BE2C (cell line): ENCODE measurements at regions not wholly inside any gene's neighbourhood (a gene's known extent, or its start where the extent isn't known, plus 50 kb on each side); places are given as distances from the start of the nearest gene placed in this dataset.

ENCODE experiments used
- DNase-seq: peaks from one replicate; pipeline ENCODE4 v3.0.0-alpha.2; 2020
- H3K27me3 ChIP-seq: fragments of 250-450 bp; sonication (Bioruptor Pico); 2 replicates; pipeline ENCODE4 v1.5.1; 2020; ENCODE audit warnings: mild to moderate bottlenecking
- H3K36me3 ChIP-seq: fragments of 250-450 bp; sonication (Bioruptor Pico); 2 replicates; pipeline ENCODE4 v1.5.1; 2020; ENCODE audit warnings: mild to moderate bottlenecking
- H3K4me1 ChIP-seq: fragments of 250-450 bp; sonication (Bioruptor Pico); 2 replicates; pipeline ENCODE4 v1.5.1; 2020
- H3K4me3 ChIP-seq: 2 replicates; pipeline ENCODE4 v1.5.1; 2011; ENCODE audit warnings: low read depth, low read length
- H3K9me3 ChIP-seq: fragments of 250-450 bp; sonication (Bioruptor Pico); 2 replicates; pipeline ENCODE4 v1.5.1; 2020
- TF ChIP-seq, protein P1 (sequence below): IDR thresholded peaks from 2 replicates; pipeline ENCODE4 v1.5.1; 2012; ENCODE audit warnings: mild to moderate bottlenecking, low read depth, low read length

DNA sequence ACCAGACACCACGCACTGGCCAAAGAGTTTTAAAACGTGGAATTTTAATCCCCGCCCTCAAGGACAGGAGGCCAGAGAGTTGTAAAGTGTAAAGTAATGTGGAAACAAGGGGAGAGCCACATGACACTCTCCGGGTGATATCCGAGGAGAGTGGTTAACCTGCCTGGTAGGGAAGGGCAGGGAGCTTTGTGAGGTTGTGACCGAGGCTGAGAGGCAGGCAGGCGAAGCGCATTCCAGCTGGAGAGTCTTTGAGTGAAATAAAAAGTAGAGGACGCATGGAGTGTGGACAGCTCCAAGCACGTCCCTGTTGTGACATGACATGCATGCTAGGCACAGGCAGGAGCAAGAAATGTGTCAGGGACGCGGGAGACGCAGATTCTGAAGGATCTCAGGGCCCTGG, 539.5 kb downstream of the RNF144A start:
- TF ChIP-seq, protein P1, sequence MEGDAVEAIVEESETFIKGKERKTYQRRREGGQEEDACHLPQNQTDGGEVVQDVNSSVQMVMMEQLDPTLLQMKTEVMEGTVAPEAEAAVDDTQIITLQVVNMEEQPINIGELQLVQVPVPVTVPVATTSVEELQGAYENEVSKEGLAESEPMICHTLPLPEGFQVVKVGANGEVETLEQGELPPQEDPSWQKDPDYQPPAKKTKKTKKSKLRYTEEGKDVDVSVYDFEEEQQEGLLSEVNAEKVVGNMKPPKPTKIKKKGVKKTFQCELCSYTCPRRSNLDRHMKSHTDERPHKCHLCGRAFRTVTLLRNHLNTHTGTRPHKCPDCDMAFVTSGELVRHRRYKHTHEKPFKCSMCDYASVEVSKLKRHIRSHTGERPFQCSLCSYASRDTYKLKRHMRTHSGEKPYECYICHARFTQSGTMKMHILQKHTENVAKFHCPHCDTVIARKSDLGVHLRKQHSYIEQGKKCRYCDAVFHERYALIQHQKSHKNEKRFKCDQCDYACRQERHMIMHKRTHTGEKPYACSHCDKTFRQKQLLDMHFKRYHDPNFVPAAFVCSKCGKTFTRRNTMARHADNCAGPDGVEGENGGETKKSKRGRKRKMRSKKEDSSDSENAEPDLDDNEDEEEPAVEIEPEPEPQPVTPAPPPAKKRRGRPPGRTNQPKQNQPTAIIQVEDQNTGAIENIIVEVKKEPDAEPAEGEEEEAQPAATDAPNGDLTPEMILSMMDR = no peak
- Histone ChIP-seq H3K9me3 (no peaks in the 10 kb centered on the region), H3K4me3 (no peak overlapping the region), H3K27me3 (no peaks in the 10 kb centered on the region), H3K4me1 (no peaks in the 10 kb centered on the region), H3K36me3 (no peaks in the 10 kb centered on the region)
- no peak for DNase-seq

DNA sequence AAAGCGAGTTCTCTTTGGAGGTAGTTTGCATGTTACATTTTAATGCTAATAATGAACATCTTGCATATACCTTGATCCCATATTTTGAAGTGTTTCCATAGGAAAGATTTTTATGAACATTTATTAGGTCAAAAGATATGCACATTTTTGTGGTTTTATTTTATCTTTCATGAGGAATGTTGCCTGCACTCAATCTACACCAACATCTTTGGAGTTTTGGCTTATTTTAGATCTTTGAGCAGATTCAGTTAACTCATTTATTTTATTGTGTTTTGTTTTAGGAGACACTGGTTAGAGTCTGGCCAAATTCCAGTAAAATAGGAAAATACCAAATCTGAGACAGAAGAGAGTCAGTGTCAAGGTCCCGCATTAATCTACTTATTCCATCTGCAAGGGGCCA, 540.9 kb downstream of the RNF144A start:
- H3K4me3 ChIP-seq = no peak overlapping the region

DNA sequence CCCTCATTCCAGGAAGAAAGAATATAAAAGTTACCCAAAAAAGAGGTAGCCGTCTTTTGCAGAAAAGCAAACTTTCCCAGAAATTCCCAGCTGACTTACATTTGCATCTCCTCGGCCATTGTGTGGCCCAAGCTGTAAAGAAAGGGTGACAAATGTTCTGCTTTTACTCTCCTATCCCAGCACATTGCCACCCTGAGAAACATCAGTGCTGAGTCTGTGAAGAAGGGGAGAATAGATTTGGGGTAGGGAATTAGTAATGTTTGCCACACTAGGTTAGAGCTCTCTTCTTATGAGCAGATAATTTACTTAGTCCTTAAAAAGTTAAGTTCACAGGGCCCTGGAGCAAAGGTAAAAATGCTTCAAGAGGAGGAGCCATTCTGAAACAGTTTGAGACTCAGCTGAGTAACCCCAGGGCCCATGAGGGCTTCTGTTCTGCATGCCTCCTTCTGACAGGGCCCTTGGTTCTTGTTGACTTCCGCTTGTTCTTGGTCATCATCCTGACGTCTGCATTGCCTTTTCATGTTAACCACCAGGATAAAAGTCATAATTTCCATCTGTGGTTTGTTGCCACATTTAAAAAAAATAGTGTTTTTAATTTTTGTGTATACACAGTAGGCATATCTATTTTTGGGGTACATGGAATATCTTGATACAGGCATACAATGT, 550.7 kb downstream of the RNF144A start:
- TF ChIP-seq, protein P1 = no peak
- H3K9me3 ChIP-seq = no peaks in the 10 kb centered on the region
- H3K4me1 ChIP-seq = no peaks in the 10 kb centered on the region
- no peaks in the 10 kb centered on the region for H3K27me3 ChIP-seq
- no peak overlapping the region for H3K4me3 ChIP-seq
- no peak for DNase-seq
- H3K36me3 ChIP-seq = no peaks in the 10 kb centered on the region

More for the DNA sequence above, 540.9 kb downstream of the RNF144A start:
- Histone ChIP-seq H3K36me3 (no peaks in the 10 kb centered on the region), H3K4me1 (no peaks in the 10 kb centered on the region), H3K9me3 (no peaks in the 10 kb centered on the region), H3K27me3 (no peaks in the 10 kb centered on the region)
- TF ChIP-seq, protein P1 = no peak
- no peak for DNase-seq

DNA sequence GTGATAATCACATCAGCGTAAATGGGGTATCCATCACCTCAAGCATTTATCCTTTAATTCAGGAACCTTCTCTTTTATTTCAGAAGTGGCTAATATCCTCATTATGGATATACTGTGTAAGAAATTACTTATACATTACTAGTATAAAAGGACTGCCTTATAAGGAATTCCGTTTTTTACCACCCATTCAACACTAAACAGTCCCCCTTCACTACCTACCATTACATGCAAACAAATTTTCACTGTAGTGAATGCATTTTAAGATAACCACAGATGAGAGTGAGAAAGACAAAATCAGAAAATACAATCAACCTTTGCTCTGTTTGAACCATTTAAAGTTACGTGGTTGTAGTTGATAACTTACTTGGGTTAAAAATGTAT, 551.2 kb downstream of the RNF144A start:
- no peak overlapping the region for H3K4me3 ChIP-seq
- DNase-seq = no peak

GRCh38 chr2:7468955-7469354, 551.7 kb downstream of the RNF144A start:
- Histone ChIP-seq H3K4me1 (no peaks in the 10 kb centered on the region), H3K9me3 (no peaks in the 10 kb centered on the region), H3K27me3 (no peaks in the 10 kb centered on the region), H3K36me3 (no peaks in the 10 kb centered on the region), H3K4me3 (no peak overlapping the region)
- no peak for DNase-seq
- TF ChIP-seq, protein P1 = no peak

More for the DNA sequence above, 551.2 kb downstream of the RNF144A start:
- Histone ChIP-seq H3K27me3 (no peaks in the 10 kb centered on the region), H3K9me3 (no peaks in the 10 kb centered on the region), H3K4me1 (no peaks in the 10 kb centered on the region), H3K36me3 (no peaks in the 10 kb centered on the region)
- TF ChIP-seq, protein P1 = no peak

GRCh38 chr2:7471185-7471584, 554.0 kb downstream of the RNF144A start:
- no peaks in the 10 kb centered on the region for H3K4me1 ChIP-seq
- TF ChIP-seq, protein P1 = no peak
- DNase-seq = no peak
- no peaks in the 10 kb centered on the region for H3K36me3 ChIP-seq
- H3K27me3 ChIP-seq = no peaks in the 10 kb centered on the region
- no peaks in the 10 kb centered on the region for H3K9me3 ChIP-seq
- H3K4me3 ChIP-seq = no peak overlapping the region
